ENCODE measurements at regions not wholly inside any gene's neighbourhood (a gene's known extent, or its start where the extent isn't known, plus 50 kb on each side); places are given as distances from the start of the nearest gene placed in this dataset.

- Histone ChIP-seq H2AK5ac (ENCODE audit: low read depth, low read length) (no peak overlapping the region), H3K27me3 (ENCODE audit: control insufficient read depth in 3 of 3, insufficient read depth in 3 of 3, low read depth in 1 of 3, low read length in 3 of 3) (no peaks in the 10 kb centered on the region), H3K4ac (ENCODE audit: low read length) (no peak overlapping the region), H2BK120ac (ENCODE audit: low read depth, low read length) (no peak overlapping the region), H3K4me3 (ENCODE audit: low read length in 2 of 2) (no peak overlapping the region), H3K4me1 (ENCODE audit: control insufficient read depth in 2 of 2, insufficient read depth in 1 of 2, low read depth in 1 of 2, low read length in 2 of 2) (peaks cover 0 to 3% of the 10 kb centered on the region in 2 donors), H3K14ac (ENCODE audit: low read length) (no peak overlapping the region), H2BK5ac (ENCODE audit: low read length) (no peak overlapping the region), H3K36me3 (replicated peaks in 1 of 2; ENCODE audit: control insufficient read depth in 2 of 2, insufficient read depth in 2 of 2, low read length in 2 of 2) (no peaks in the 10 kb centered on the region), H4K8ac (ENCODE audit: low read depth, low read length) (no peak overlapping the region), H2AFZ (ENCODE audit: low read length) (no peak overlapping the region), H3K9me3 (replicated peaks in 1 of 2; ENCODE audit: control insufficient read depth in 2 of 2, insufficient read depth in 1 of 2, low read depth in 1 of 2, low read length in 2 of 2) (peaks cover 0 to 5% of the 10 kb centered on the region in 2 donors), H2BK15ac (ENCODE audit: low read length) (no peak overlapping the region), H3K18ac (ENCODE audit: low read length) (peak overlapping the region; percentile 23), H3K23ac (ENCODE audit: low read depth, low read length, poor library complexity) (no peak overlapping the region), H3K4me2 (ENCODE audit: insufficient read depth, low read length, poor library complexity, severe bottlenecking) (no peak overlapping the region), H2BK12ac (ENCODE audit: low read length) (no peak overlapping the region), H4K91ac (ENCODE audit: low read depth, low read length, poor library complexity) (no peak overlapping the region), H3K9ac (ENCODE audit: low read depth, low read length, poor library complexity) (no peak overlapping the region), H3K27ac (replicated peaks; ENCODE audit: low read length) (no peak overlapping the region), H3K79me1 (ENCODE audit: low read depth, low read length) (no peaks in the 10 kb centered on the region)
- no CpG with 5 or more reads among the region's 7 CpGs for WGBS, 2 donors (ENCODE audit: extremely low coverage in 2 of 2, insufficient read length in 2 of 2, insufficient replicate concordance in 1 of 2)
- no peak for DNase-seq (ENCODE audit: low spot score)
Observed at GRCh38 chr11:115590254-115590653, 86.0 kb upstream of the CADM1 start.

- no peak overlapping the region for H4K91ac ChIP-seq (ENCODE audit: low read depth, low read length, poor library complexity)
- no peaks in the 10 kb centered on the region for H3K27me3 ChIP-seq (ENCODE audit: control insufficient read depth in 3 of 3, insufficient read depth in 3 of 3, low read depth in 1 of 3, low read length in 3 of 3)
- no peak overlapping the region for H2BK120ac ChIP-seq (ENCODE audit: low read depth, low read length)
- H2AFZ ChIP-seq (ENCODE audit: low read length) = no peak overlapping the region
- no peak overlapping the region for H3K18ac ChIP-seq (ENCODE audit: low read length)
- H3K4me2 ChIP-seq (ENCODE audit: insufficient read depth, low read length, poor library complexity, severe bottlenecking) = no peak overlapping the region
- no peak overlapping the region for H4K8ac ChIP-seq (ENCODE audit: low read depth, low read length)
- H3K9me3 ChIP-seq (replicated peaks in 1 of 2; ENCODE audit: control insufficient read depth in 2 of 2, insufficient read depth in 1 of 2, low read depth in 1 of 2, low read length in 2 of 2) = peaks cover 0 to 5% of the 10 kb centered on the region in 2 donors
- no CpG with 5 or more reads among the region's 3 CpGs for WGBS, 2 donors (ENCODE audit: extremely low coverage in 2 of 2, insufficient read length in 2 of 2, insufficient replicate concordance in 1 of 2)
- no peak overlapping the region for H2BK5ac ChIP-seq (ENCODE audit: low read length)
- no peaks in the 10 kb centered on the region for H3K79me1 ChIP-seq (ENCODE audit: low read depth, low read length)
- H3K27ac ChIP-seq (replicated peaks; ENCODE audit: low read length) = no peak overlapping the region
- H3K14ac ChIP-seq (ENCODE audit: low read length) = no peak overlapping the region
- no peak overlapping the region for H3K4ac ChIP-seq (ENCODE audit: low read length)
- H3K4me3 ChIP-seq (ENCODE audit: low read length in 2 of 2) = no peak overlapping the region
- no peaks in the 10 kb centered on the region for H3K36me3 ChIP-seq (replicated peaks in 1 of 2; ENCODE audit: control insufficient read depth in 2 of 2, insufficient read depth in 2 of 2, low read length in 2 of 2)
- no peak overlapping the region for H2BK12ac ChIP-seq (ENCODE audit: low read length)
- H2BK15ac ChIP-seq (ENCODE audit: low read length) = no peak overlapping the region
- no peak for DNase-seq (ENCODE audit: low spot score)
- peaks cover 0 to 2% of the 10 kb centered on the region in 2 donors for H3K4me1 ChIP-seq (ENCODE audit: control insufficient read depth in 2 of 2, insufficient read depth in 1 of 2, low read depth in 1 of 2, low read length in 2 of 2)
- H3K9ac ChIP-seq (ENCODE audit: low read depth, low read length, poor library complexity) = no peak overlapping the region
- H2AK5ac ChIP-seq (ENCODE audit: low read depth, low read length) = no peak overlapping the region
- no peak overlapping the region for H3K23ac ChIP-seq (ENCODE audit: low read depth, low read length, poor library complexity)
Observed at GRCh38 chr11:115587718-115588342, 83.6 kb upstream of the CADM1 start.

- WGBS, 2 donors (ENCODE audit: extremely low coverage in 2 of 2, insufficient read length in 2 of 2, insufficient replicate concordance in 1 of 2) = 100% methylated on average over 1 of the region's 11 CpGs
Observed at GRCh38 chr11:115585361-115586024, 81.3 kb upstream of the CADM1 start.

GRCh38 chr11:115581871-115582639 is 77.8 kb upstream of the CADM1 start:
- no peak overlapping the region for H4K8ac ChIP-seq (ENCODE audit: low read depth, low read length)
- H3K4me2 ChIP-seq (ENCODE audit: insufficient read depth, low read length, poor library complexity, severe bottlenecking) = no peak overlapping the region
- H2BK12ac ChIP-seq (ENCODE audit: low read length) = no peak overlapping the region
- H2BK15ac ChIP-seq (ENCODE audit: low read length) = no peak overlapping the region
- no peak for DNase-seq (ENCODE audit: low spot score)
- H3K18ac ChIP-seq (ENCODE audit: low read length) = peak overlapping the region; percentile 49
- H3K23ac ChIP-seq (ENCODE audit: low read depth, low read length, poor library complexity) = no peak overlapping the region
- H3K4me1 ChIP-seq (ENCODE audit: control insufficient read depth in 2 of 2, insufficient read depth in 1 of 2, low read depth in 1 of 2, low read length in 2 of 2) = peaks cover 0 to 24% of the 10 kb centered on the region in 2 donors
- H2AFZ ChIP-seq (ENCODE audit: low read length) = no peak overlapping the region
- H2AK5ac ChIP-seq (ENCODE audit: low read depth, low read length) = no peak overlapping the region
- H2BK120ac ChIP-seq (ENCODE audit: low read depth, low read length) = no peak overlapping the region
- no peak overlapping the region for H4K91ac ChIP-seq (ENCODE audit: low read depth, low read length, poor library complexity)
- no peaks in the 10 kb centered on the region for H3K79me1 ChIP-seq (ENCODE audit: low read depth, low read length)
- H3K27ac ChIP-seq (replicated peaks; ENCODE audit: low read length) = no peak overlapping the region
- H3K14ac ChIP-seq (ENCODE audit: low read length) = no peak overlapping the region
- no peaks in the 10 kb centered on the region for H3K36me3 ChIP-seq (replicated peaks in 1 of 2; ENCODE audit: control insufficient read depth in 2 of 2, insufficient read depth in 2 of 2, low read length in 2 of 2)
- no peak overlapping the region for H2BK5ac ChIP-seq (ENCODE audit: low read length)
- no peak overlapping the region for H3K4ac ChIP-seq (ENCODE audit: low read length)
- no peak overlapping the region for H3K9ac ChIP-seq (ENCODE audit: low read depth, low read length, poor library complexity)
- H3K4me3 ChIP-seq (ENCODE audit: low read length in 2 of 2) = no peak overlapping the region
- no CpG with 5 or more reads among the region's 20 CpGs for WGBS, 2 donors (ENCODE audit: extremely low coverage in 2 of 2, insufficient read length in 2 of 2, insufficient replicate concordance in 1 of 2)
- H3K27me3 ChIP-seq (ENCODE audit: control insufficient read depth in 3 of 3, insufficient read depth in 3 of 3, low read depth in 1 of 3, low read length in 3 of 3) = no peaks in the 10 kb centered on the region
- no peaks in the 10 kb centered on the region for H3K9me3 ChIP-seq (replicated peaks in 1 of 2; ENCODE audit: control insufficient read depth in 2 of 2, insufficient read depth in 1 of 2, low read depth in 1 of 2, low read length in 2 of 2)

More at GRCh38 chr11:115585361-115586024, 81.3 kb upstream of the CADM1 start:
- no peak overlapping the region for H2BK12ac ChIP-seq (ENCODE audit: low read length)
- no peak overlapping the region for H3K4me2 ChIP-seq (ENCODE audit: insufficient read depth, low read length, poor library complexity, severe bottlenecking)
- no peak overlapping the region for H4K91ac ChIP-seq (ENCODE audit: low read depth, low read length, poor library complexity)
- H2AK5ac ChIP-seq (ENCODE audit: low read depth, low read length) = no peak overlapping the region
- H3K23ac ChIP-seq (ENCODE audit: low read depth, low read length, poor library complexity) = no peak overlapping the region
- no peaks in the 10 kb centered on the region for H3K27me3 ChIP-seq (ENCODE audit: control insufficient read depth in 3 of 3, insufficient read depth in 3 of 3, low read depth in 1 of 3, low read length in 3 of 3)
- no peak overlapping the region for H2BK15ac ChIP-seq (ENCODE audit: low read length)
- H3K27ac ChIP-seq (replicated peaks; ENCODE audit: low read length) = no peak overlapping the region
- peaks cover 0 to 5% of the 10 kb centered on the region in 2 donors for H3K9me3 ChIP-seq (replicated peaks in 1 of 2; ENCODE audit: control insufficient read depth in 2 of 2, insufficient read depth in 1 of 2, low read depth in 1 of 2, low read length in 2 of 2)
- no peaks in the 10 kb centered on the region for H3K79me1 ChIP-seq (ENCODE audit: low read depth, low read length)
- no peak overlapping the region for H2AFZ ChIP-seq (ENCODE audit: low read length)
- no peak overlapping the region for H4K8ac ChIP-seq (ENCODE audit: low read depth, low read length)
- H2BK120ac ChIP-seq (ENCODE audit: low read depth, low read length) = no peak overlapping the region
- peaks cover 0 to 15% of the 10 kb centered on the region in 2 donors for H3K4me1 ChIP-seq (ENCODE audit: control insufficient read depth in 2 of 2, insufficient read depth in 1 of 2, low read depth in 1 of 2, low read length in 2 of 2)
- DNase-seq (ENCODE audit: low spot score) = no peak
- H2BK5ac ChIP-seq (ENCODE audit: low read length) = no peak overlapping the region
- no peaks in the 10 kb centered on the region for H3K36me3 ChIP-seq (replicated peaks in 1 of 2; ENCODE audit: control insufficient read depth in 2 of 2, insufficient read depth in 2 of 2, low read length in 2 of 2)
- no peak overlapping the region for H3K14ac ChIP-seq (ENCODE audit: low read length)
- H3K18ac ChIP-seq (ENCODE audit: low read length) = no peak overlapping the region
- H3K4me3 ChIP-seq (ENCODE audit: low read length in 2 of 2) = no peak overlapping the region
- no peak overlapping the region for H3K4ac ChIP-seq (ENCODE audit: low read length)
- no peak overlapping the region for H3K9ac ChIP-seq (ENCODE audit: low read depth, low read length, poor library complexity)

All from neuronal stem cell (in vitro differentiated cells).